Karpas-422 (cell line): ENCODE measurements at regions not wholly inside any gene's neighbourhood (a gene's known extent, or its start where the extent isn't known, plus 50 kb on each side); places are given as distances from the start of the nearest gene placed in this dataset.

Source experiments
- DNase-seq: peaks from one replicate; pipeline ENCODE4 v3.0.0-alpha.2; 2015
- H2AFZ ChIP-seq: fragments of 200-600 bp; sonication (generic); 2 replicates; pipeline ENCODE4 v1.6.1; 2014; ENCODE audit warnings: antibody characterized with exemption, low read length, mixed read lengths
- H3K27ac ChIP-seq: fragments of 200-600 bp; sonication (generic); 2 replicates; pipeline ENCODE4 v1.5.1; 2014; ENCODE audit warnings: mild to moderate bottlenecking, low read length, moderate library complexity
- H3K27me3 ChIP-seq: fragments of 200-600 bp; sonication (generic); 2 replicates; pipeline ENCODE4 v1.6.1; 2014; ENCODE audit warnings: low read length, mixed read lengths
- H3K36me3 ChIP-seq: fragments of 200-600 bp; sonication (generic); 2 replicates; pipeline ENCODE4 v1.6.1; 2014; ENCODE audit warnings: low read length, mixed read lengths; ENCODE audit not compliant: insufficient read depth
- H3K4me1 ChIP-seq: fragments of 200-600 bp; sonication (generic); 2 replicates; pipeline ENCODE4 v1.6.1; 2014; ENCODE audit warnings: mild to moderate bottlenecking, low read length, mixed read lengths
- H3K4me2 ChIP-seq: fragments of 200-600 bp; sonication (generic); 2 replicates; pipeline ENCODE4 v1.6.1; 2014; ENCODE audit warnings: low read length, low read depth, mild to moderate bottlenecking; ENCODE audit not compliant: poor library complexity, severe bottlenecking
- H3K4me3 ChIP-seq: fragments of 200-600 bp; sonication (generic); 2 replicates; pipeline ENCODE4 v1.5.1; 2014; ENCODE audit warnings: mild to moderate bottlenecking, antibody characterized with exemption, low read length, mixed read lengths
- H3K79me2 ChIP-seq: fragments of 200-600 bp; sonication (generic); 2 replicates; pipeline ENCODE4 v1.6.1; 2014; ENCODE audit warnings: mild to moderate bottlenecking, low read length, mixed read lengths
- H3K9ac ChIP-seq: fragments of 200-600 bp; sonication (generic); 2 replicates; pipeline ENCODE4 v1.6.0; 2014; ENCODE audit warnings: low read length
- H3K9me2 ChIP-seq: fragments of 200-600 bp; sonication (generic), shearing (Covaris generic); replicated peaks from 2 replicates; pipeline ENCODE4 v1.6.0; 2014; ENCODE audit warnings: mild to moderate bottlenecking, low read length, moderate library complexity; ENCODE audit not compliant: insufficient read depth
- H3K9me3 ChIP-seq: fragments of 300-700, 200-600 bp; sonication (generic); 2 replicates; pipeline ENCODE4 v1.6.1; 2014; ENCODE audit warnings: low read length, mixed read lengths
- H4K20me1 ChIP-seq: fragments of 200-600 bp; sonication (generic); 2 replicates; pipeline ENCODE4 v1.6.1; 2014; ENCODE audit warnings: mild to moderate bottlenecking, antibody characterized with exemption, low read length, low read depth; ENCODE audit not compliant: insufficient read depth

DNA sequence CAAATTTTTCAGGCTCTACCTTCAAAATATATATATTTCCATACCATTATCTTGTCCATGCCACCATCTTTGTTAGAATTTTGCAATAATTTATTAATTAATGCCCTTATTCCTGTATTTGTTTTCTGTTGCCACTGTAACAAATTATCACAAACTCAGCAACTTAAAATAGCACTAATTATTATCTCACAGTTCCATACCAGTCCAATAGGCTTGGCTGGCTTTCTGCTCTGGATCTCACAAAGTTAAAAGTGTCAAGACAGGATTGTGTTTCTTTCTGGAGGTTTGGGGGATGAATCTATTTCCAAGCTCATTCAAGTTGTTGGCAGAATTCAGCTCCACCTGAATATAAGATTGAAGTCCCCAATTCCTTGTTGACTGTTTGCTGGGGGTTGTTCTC lies 58.6 kb upstream of the SLC38A4 start:
- no peak for DNase-seq
- H3K4me1 ChIP-seq = no peaks in the 10 kb centered on the region
- no peak overlapping the region for H3K9ac ChIP-seq
- H2AFZ ChIP-seq = no peak overlapping the region
- no peaks in the 10 kb centered on the region for H3K9me2 ChIP-seq
- no peaks in the 10 kb centered on the region for H4K20me1 ChIP-seq
- no peaks in the 10 kb centered on the region for H3K27me3 ChIP-seq
- H3K79me2 ChIP-seq = no peaks in the 10 kb centered on the region
- no peak overlapping the region for H3K4me3 ChIP-seq
- no peaks in the 10 kb centered on the region for H3K9me3 ChIP-seq
- no peak overlapping the region for H3K27ac ChIP-seq
- no peak overlapping the region for H3K4me2 ChIP-seq
- H3K36me3 ChIP-seq = no peaks in the 10 kb centered on the region

GRCh38 chr12:46886541-46887041 lies 60.8 kb upstream of the SLC38A4 start:
- Histone ChIP-seq H3K9me2 (no peaks in the 10 kb centered on the region), H3K79me2 (no peaks in the 10 kb centered on the region), H3K9ac (no peak overlapping the region), H3K9me3 (no peaks in the 10 kb centered on the region), H3K27ac (no peak overlapping the region), H3K36me3 (no peaks in the 10 kb centered on the region), H2AFZ (no peak overlapping the region), H3K4me2 (no peak overlapping the region), H4K20me1 (no peaks in the 10 kb centered on the region), H3K4me1 (no peaks in the 10 kb centered on the region), H3K4me3 (no peak overlapping the region), H3K27me3 (no peaks in the 10 kb centered on the region)
- DNase-seq = no peak

GRCh38 chr12:46887870-46888269 lies 62.1 kb upstream of the SLC38A4 start:
- H3K9me3 ChIP-seq = no peaks in the 10 kb centered on the region
- H3K4me2 ChIP-seq = no peak overlapping the region
- no peaks in the 10 kb centered on the region for H4K20me1 ChIP-seq
- H3K79me2 ChIP-seq = no peaks in the 10 kb centered on the region
- no peaks in the 10 kb centered on the region for H3K36me3 ChIP-seq
- no peak overlapping the region for H3K9ac ChIP-seq
- no peaks in the 10 kb centered on the region for H3K27me3 ChIP-seq
- H3K27ac ChIP-seq = no peak overlapping the region
- H3K4me1 ChIP-seq = no peaks in the 10 kb centered on the region
- DNase-seq = no peak
- H3K4me3 ChIP-seq = no peak overlapping the region
- no peaks in the 10 kb centered on the region for H3K9me2 ChIP-seq
- H2AFZ ChIP-seq = no peak overlapping the region

DNA sequence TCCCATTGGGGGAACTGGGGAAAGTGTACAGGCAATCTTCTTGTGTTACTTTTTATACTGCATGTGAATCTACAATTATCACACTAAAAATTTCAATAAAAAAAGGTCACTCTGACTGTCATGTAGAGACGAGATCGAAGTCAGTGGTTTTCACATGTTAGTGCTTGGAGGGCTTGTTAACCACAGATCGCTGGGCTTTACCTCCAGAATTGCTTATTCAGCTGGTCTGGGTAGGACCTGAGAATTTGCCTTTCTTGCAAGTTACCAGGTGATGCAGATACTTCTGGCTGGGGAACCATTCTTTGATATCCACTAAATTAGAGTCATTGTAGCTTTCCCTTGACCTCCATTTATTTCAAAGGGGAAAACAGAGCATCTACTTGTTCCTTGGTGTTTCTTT lies 62.8 kb upstream of the SLC38A4 start:
- Histone ChIP-seq H2AFZ (no peak overlapping the region), H3K36me3 (no peaks in the 10 kb centered on the region), H3K9ac (no peak overlapping the region), H3K27me3 (no peaks in the 10 kb centered on the region), H3K79me2 (no peaks in the 10 kb centered on the region), H3K4me1 (no peaks in the 10 kb centered on the region), H3K27ac (no peak overlapping the region), H3K4me3 (no peak overlapping the region), H3K9me2 (no peaks in the 10 kb centered on the region), H4K20me1 (no peaks in the 10 kb centered on the region), H3K4me2 (no peak overlapping the region), H3K9me3 (no peaks in the 10 kb centered on the region)
- DNase-seq = no peak

DNA sequence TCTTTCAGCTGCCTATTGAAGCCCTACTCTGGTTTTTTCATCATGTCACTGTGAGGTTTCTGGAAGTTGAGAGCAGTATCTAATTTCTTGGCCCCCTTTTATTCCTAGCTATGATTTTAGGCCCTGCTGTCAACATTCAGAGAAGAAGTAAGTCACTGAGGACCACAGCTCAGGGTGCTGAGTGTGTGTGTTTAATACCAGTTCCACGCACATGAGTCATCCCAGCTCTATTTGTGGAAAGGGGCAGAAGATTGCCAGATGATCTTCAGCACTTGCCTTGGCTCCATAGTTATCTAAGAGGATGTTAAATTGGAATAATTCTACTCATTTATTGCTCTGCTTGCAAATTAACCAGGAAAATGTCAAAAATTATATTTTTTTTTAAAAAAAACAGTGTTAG lies 65.5 kb upstream of the SLC38A4 start:
- Histone ChIP-seq H3K4me1 (no peaks in the 10 kb centered on the region), H3K27me3 (no peaks in the 10 kb centered on the region), H4K20me1 (no peaks in the 10 kb centered on the region), H3K9me3 (no peaks in the 10 kb centered on the region), H3K9ac (no peak overlapping the region), H3K9me2 (no peaks in the 10 kb centered on the region), H2AFZ (no peak overlapping the region), H3K27ac (no peak overlapping the region), H3K4me3 (no peak overlapping the region), H3K79me2 (no peaks in the 10 kb centered on the region), H3K4me2 (no peak overlapping the region), H3K36me3 (no peaks in the 10 kb centered on the region)
- DNase-seq = no peak

DNA sequence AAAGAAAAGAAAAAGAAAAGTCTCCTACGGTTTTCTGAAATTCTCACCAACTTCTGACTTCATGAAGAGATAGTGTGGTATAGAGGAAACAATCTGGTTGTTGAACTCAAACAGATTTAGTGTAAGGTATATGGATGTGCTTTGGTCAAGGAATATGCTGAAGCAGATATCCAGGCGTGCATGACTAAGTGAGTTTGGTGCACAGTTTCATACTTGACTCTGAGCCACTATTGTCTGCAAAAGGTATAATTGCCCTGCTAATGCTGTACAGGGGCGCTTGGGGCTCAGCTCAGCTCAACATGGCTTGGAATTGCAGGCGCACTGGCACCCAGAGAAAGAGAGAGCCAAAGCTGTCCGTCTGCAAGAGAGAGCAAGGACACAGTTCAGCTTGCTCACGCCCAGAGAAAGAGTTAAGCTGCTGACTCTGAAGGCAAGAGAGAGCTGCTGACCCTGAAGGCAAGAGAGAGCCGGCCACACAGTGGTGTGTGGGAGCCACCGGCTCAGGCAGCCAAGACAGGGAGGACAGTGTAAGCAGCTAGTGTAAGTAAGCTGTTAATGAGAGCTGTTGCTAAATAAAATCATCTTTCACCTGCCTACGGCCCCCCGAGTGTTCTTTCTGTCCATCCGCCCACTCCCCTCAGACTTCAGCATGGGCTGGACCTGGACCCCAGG lies 66.4 kb upstream of the SLC38A4 start:
- Histone ChIP-seq H3K27me3 (no peaks in the 10 kb centered on the region), H2AFZ (no peak overlapping the region), H3K9me3 (no peaks in the 10 kb centered on the region), H3K9ac (no peak overlapping the region), H3K79me2 (no peaks in the 10 kb centered on the region), H3K36me3 (no peaks in the 10 kb centered on the region), H3K4me1 (no peaks in the 10 kb centered on the region), H3K27ac (no peak overlapping the region), H4K20me1 (no peaks in the 10 kb centered on the region), H3K9me2 (no peaks in the 10 kb centered on the region), H3K4me2 (no peak overlapping the region), H3K4me3 (no peak overlapping the region)
- no peak for DNase-seq

GRCh38 chr12:46892887-46893286 lies 67.1 kb upstream of the SLC38A4 start:
- Histone ChIP-seq H3K4me1 (no peaks in the 10 kb centered on the region), H3K36me3 (no peaks in the 10 kb centered on the region)
- no peak for DNase-seq

DNA sequence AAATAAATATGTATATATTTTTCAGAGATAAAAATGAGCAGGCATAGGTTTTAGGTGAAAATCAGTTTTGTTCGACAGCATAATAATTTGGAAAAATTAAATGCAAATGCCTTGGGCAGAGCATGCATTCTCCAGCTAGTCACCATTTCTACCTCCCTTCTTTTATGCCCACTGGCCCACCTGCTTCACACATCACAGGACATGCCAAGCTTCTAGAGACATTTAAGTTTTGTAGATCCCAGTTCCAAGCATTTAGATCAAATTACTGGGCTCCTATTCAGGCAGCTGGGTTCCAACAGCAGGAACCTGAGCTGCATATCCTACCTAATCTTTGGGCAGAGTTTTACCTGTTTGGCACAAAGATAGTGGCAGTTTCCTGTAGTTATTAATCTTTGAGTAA lies 67.6 kb upstream of the SLC38A4 start:
- H3K4me3 ChIP-seq = no peak overlapping the region
- no peaks in the 10 kb centered on the region for H3K27me3 ChIP-seq
- DNase-seq = no peak
- H3K79me2 ChIP-seq = no peaks in the 10 kb centered on the region
- H3K4me1 ChIP-seq = no peaks in the 10 kb centered on the region
- no peaks in the 10 kb centered on the region for H3K36me3 ChIP-seq
- H2AFZ ChIP-seq = no peak overlapping the region
- H4K20me1 ChIP-seq = no peaks in the 10 kb centered on the region
- no peak overlapping the region for H3K9ac ChIP-seq
- H3K4me2 ChIP-seq = no peak overlapping the region
- no peak overlapping the region for H3K27ac ChIP-seq
- H3K9me3 ChIP-seq = no peaks in the 10 kb centered on the region
- H3K9me2 ChIP-seq = no peaks in the 10 kb centered on the region

More at GRCh38 chr12:46892887-46893286, 67.1 kb upstream of the SLC38A4 start:
- Histone ChIP-seq H3K4me2 (no peak overlapping the region), H3K4me3 (no peak overlapping the region), H3K9ac (no peak overlapping the region), H3K9me2 (no peaks in the 10 kb centered on the region), H3K27me3 (no peaks in the 10 kb centered on the region), H3K27ac (no peak overlapping the region), H3K9me3 (no peaks in the 10 kb centered on the region), H2AFZ (no peak overlapping the region), H4K20me1 (no peaks in the 10 kb centered on the region), H3K79me2 (no peaks in the 10 kb centered on the region)
